ENCODE measurements at regions not wholly inside any gene's neighbourhood (a gene's known extent, or its start where the extent isn't known, plus 50 kb on each side); places are given as distances from the start of the nearest gene placed in this dataset.

- TF ChIP-seq GATA2 (IDR thresholded peaks at IDR 0.05; ENCODE audit: low read depth, low read length) (no peak), GATA3 (IDR thresholded peaks at IDR 0.05; ENCODE audit: low read depth, low read length) (no peak)
Observed at GRCh38 chr9:78884611-78885150, 587.8 kb downstream of the PSAT1 start.

Measured in SH-SY5Y (cell line).